Lung (tissue), 11 donors: ENCODE measurements at regions not wholly inside any gene's neighbourhood (a gene's known extent, or its start where the extent isn't known, plus 50 kb on each side); places are given as distances from the start of the nearest gene placed in this dataset.

Experiments
- ATAC-seq: fragments of 200-7000 bp; cut with Tn5 transposase; one replicate; pipeline ENCODE4 v1.9.1; 2020; ENCODE audit warnings: moderate number of reproducible peaks; ENCODE audit not compliant: insufficient read depth, low FRiP score
- DNase-seq, 3 donors: peaks; one replicate each; pipeline ENCODE4 v3.0.0-alpha.2; 2013 to 2017
- H3K27ac ChIP-seq, 2 donors: one replicate each; pipeline ENCODE4 v1.5.1; 2013; ENCODE audit warnings: mild to moderate bottlenecking in 2 of 2, moderate library complexity in 2 of 2, control low read depth in 1 of 2, inconsistent platforms in 1 of 2, low read depth in 1 of 2, low read length in 1 of 2
- H3K27me3 ChIP-seq, 3 donors: one replicate each; pipeline ENCODE4 v1.5.1; 2013; ENCODE audit warnings: low read length in 2 of 3; ENCODE audit not compliant: control insufficient read depth in 3 of 3, insufficient read depth in 3 of 3
- H3K36me3 ChIP-seq, 4 donors: one replicate each; pipeline ENCODE4 v1.5.1; 2013; ENCODE audit warnings: low read length in 4 of 4, mild to moderate bottlenecking in 1 of 4, moderate library complexity in 1 of 4; ENCODE audit not compliant: control insufficient read depth in 4 of 4, insufficient read depth in 4 of 4
- H3K4me1 ChIP-seq, 5 donors: one replicate each; pipeline ENCODE4 v1.5.1; 2013; ENCODE audit warnings: low read length in 5 of 5, mild to moderate bottlenecking in 2 of 5, moderate library complexity in 1 of 5; ENCODE audit not compliant: control insufficient read depth in 5 of 5, insufficient read depth in 5 of 5
- H3K4me3 ChIP-seq: one replicate; pipeline ENCODE4 v1.5.1; 2013; ENCODE audit warnings: mild to moderate bottlenecking, control low read depth, moderate library complexity
- H3K9ac ChIP-seq, 2 donors: one replicate each; pipeline ENCODE4 v1.5.1; 2013; ENCODE audit warnings: low read length in 2 of 2, control low read depth in 1 of 2; ENCODE audit not compliant: insufficient read depth in 1 of 2
- H3K9me3 ChIP-seq, 4 donors: one replicate each; pipeline ENCODE4 v1.5.1; 2013; ENCODE audit warnings: low read length in 3 of 4, mild to moderate bottlenecking in 1 of 4, moderate library complexity in 1 of 4; ENCODE audit not compliant: control insufficient read depth in 4 of 4, insufficient read depth in 3 of 4
- CTCF ChIP-seq: IDR thresholded peaks from 2 replicates; pipeline ENCODE4 v1.5.1; 2012; ENCODE audit warnings: mild to moderate bottlenecking; ENCODE audit errors: control extremely low read depth, extremely low read depth
- WGBS, 2 donors: extraction: QIAGEN DNeasy Blood & Tissue Kit; methylation state at CpG; one replicate each; pipeline ENCODE4 v1.1.7; 2013; 5-methylcytosine and 5-hydroxymethylcytosine counted together
- donor health status: control.
- donor health status: control.
- donor health status: Bipolar disorder and iron deficiency.
- donor health status: healthy.
- donor health status: DM: yes; HTN: yes; CAD: no.

GRCh38 chr20:11153819-11154218 is 480.0 kb upstream of the JAG1 start:
- TF ChIP-seq CTCF = no peak

GRCh38 chr20:11155156-11155756 is 481.5 kb upstream of the JAG1 start:
- no peak for ATAC-seq
- H3K4me3 ChIP-seq = no peak overlapping the region
- H3K36me3 ChIP-seq = no peaks in the 10 kb centered on the region
- H3K27ac ChIP-seq = no peak overlapping the region
- no peak for TF ChIP-seq CTCF
- H3K9me3 ChIP-seq = no peaks in the 10 kb centered on the region
- H3K4me1 ChIP-seq = peaks cover 0 to 13% (median 7%) of the 10 kb centered on the region in 5 donors
- H3K9ac ChIP-seq = no peak overlapping the region
- WGBS, 2 donors = 80 to 90% methylated on average over 1 of the region's 1 CpG
- no peaks in the 10 kb centered on the region for H3K27me3 ChIP-seq
- no peak for DNase-seq

More at GRCh38 chr20:11153819-11154218, 480.0 kb upstream of the JAG1 start:
- no peak for DNase-seq
- no peak for ATAC-seq
- peaks cover 0 to 3% (median 0%) of the 10 kb centered on the region in 5 donors for H3K4me1 ChIP-seq
- no peaks in the 10 kb centered on the region for H3K27me3 ChIP-seq
- H3K9ac ChIP-seq = no peak overlapping the region
- H3K27ac ChIP-seq = no peak overlapping the region
- no peaks in the 10 kb centered on the region for H3K36me3 ChIP-seq
- 87 to 97% methylated on average over 1 of the region's 1 CpG for WGBS, 2 donors
- no peak overlapping the region for H3K4me3 ChIP-seq
- H3K9me3 ChIP-seq = no peaks in the 10 kb centered on the region

GRCh38 chr20:11156922-11157321 is 483.1 kb upstream of the JAG1 start:
- H3K9me3 ChIP-seq = no peaks in the 10 kb centered on the region
- peaks cover 0 to 13% (median 7%) of the 10 kb centered on the region in 5 donors for H3K4me1 ChIP-seq
- DNase-seq (no peak), ATAC-seq (no peak)
- no peak overlapping the region for H3K4me3 ChIP-seq
- H3K36me3 ChIP-seq = no peaks in the 10 kb centered on the region
- 93 to 99% methylated on average over 3 of the region's 3 CpGs for WGBS, 2 donors
- no peak for TF ChIP-seq CTCF
- H3K27me3 ChIP-seq = no peaks in the 10 kb centered on the region
- H3K27ac ChIP-seq = no peak overlapping the region
- H3K9ac ChIP-seq = no peak overlapping the region

- TF ChIP-seq CTCF = no peak
- ATAC-seq (no peak), DNase-seq (no peak)
- 73 to 78% methylated on average over 2 of the region's 2 CpGs for WGBS, 2 donors
- Histone ChIP-seq H3K9ac (no peak overlapping the region), H3K4me1 (peaks cover 0 to 13% (median 7%) of the 10 kb centered on the region in 5 donors), H3K9me3 (no peaks in the 10 kb centered on the region), H3K27ac (no peak overlapping the region), H3K4me3 (no peak overlapping the region), H3K36me3 (no peaks in the 10 kb centered on the region), H3K27me3 (no peaks in the 10 kb centered on the region)
Measured at GRCh38 chr20:11158146-11158545, 484.3 kb upstream of the JAG1 start.
